ENCODE measurements at regions not wholly inside any gene's neighbourhood (a gene's known extent, or its start where the extent isn't known, plus 50 kb on each side); places are given as distances from the start of the nearest gene placed in this dataset.

- no peak for TF ChIP-seq CTCF (IDR thresholded peaks at IDR 0.05; ENCODE audit: low read depth, low read length)
- no peak for TF ChIP-seq MYC (IDR thresholded peaks at IDR 0.05; ENCODE audit: low read depth, low read length)
- TF ChIP-seq POLR2A (IDR thresholded peaks at IDR 0.05; ENCODE audit: extremely low read depth, insufficient read length), result no peak
Observed at GRCh38 chr16:54402873-54403272, 116.3 kb upstream of the IRX3 start.
